Mucosa of descending colon (tissue), 3 donors: ENCODE measurements at regions not wholly inside any gene's neighbourhood (a gene's known extent, or its start where the extent isn't known, plus 50 kb on each side); places are given as distances from the start of the nearest gene placed in this dataset.

Source experiments
- ATAC-seq: fragments of 200-7000 bp; cut with Tn5 transposase; one replicate; pipeline ENCODE4 v1.9.1; 2020; ENCODE audit warnings: mild to moderate bottlenecking, moderate library complexity
- DNase-seq, 3 donors: peaks; one replicate each; pipeline ENCODE4 v3.0.0-alpha.2; 2020
- H3K36me3 ChIP-seq: fragments of 200-600 bp; one replicate; pipeline ENCODE4 v1.8.0; 2021; ENCODE audit warnings: low read depth, mild to moderate bottlenecking
- H3K4me1 ChIP-seq: fragments of 200-600 bp; one replicate; pipeline ENCODE4 v1.8.0; 2021; ENCODE audit warnings: low read depth, mild to moderate bottlenecking
- H3K4me3 ChIP-seq: fragments of 200-600 bp; one replicate; pipeline ENCODE4 v1.8.0; 2021; ENCODE audit warnings: mild to moderate bottlenecking
- H3K9me3 ChIP-seq: fragments of 200-600 bp; one replicate; pipeline ENCODE4 v1.8.0; 2021; ENCODE audit warnings: mild to moderate bottlenecking
- CTCF ChIP-seq: fragments of 200-600 bp; IDR thresholded peaks from one replicate; pipeline ENCODE4 v1.8.0; 2022; ENCODE audit warnings: antibody characterized with exemption, mild to moderate bottlenecking
- intact Hi-C, 2 donors: fragments of 100-400 bp; cut with DNase I in 1 of 2; cut with micrococcal nuclease in 1 of 2; formaldehyde crosslinking; loops; one replicate each; pipeline versions ENCODE4 v1.11.0 to v1.11.1; 2022; cut with DNase I, micrococcal nuclease
- donor health status: DM: no; HTN: no; CAD: no; lungs with moderate emphysema.
- donor health status: DM: no; HTN: no; CAD: no.
- donor health status: DM: no; HTN: yes; CAD: no.

GRCh38 chr12:130084359-130084758 lies 77.9 kb upstream of the FZD10 start:
- H3K9me3 ChIP-seq: no peaks in the 10 kb centered on the region
- intact Hi-C loops: no loop called here
- H3K36me3 ChIP-seq: no peaks in the 10 kb centered on the region
- H3K4me3 ChIP-seq: no peak overlapping the region
- ATAC-seq: no peak
- no peaks in the 10 kb centered on the region for H3K4me1 ChIP-seq
- TF ChIP-seq CTCF: no peak
- no peak for DNase-seq

- no peak for ATAC-seq
- no peak for TF ChIP-seq CTCF
- no peak overlapping the region for H3K4me3 ChIP-seq
- H3K9me3 ChIP-seq: peaks cover 6% of the 10 kb centered on the region
- no peaks in the 10 kb centered on the region for H3K36me3 ChIP-seq
- no peaks in the 10 kb centered on the region for H3K4me1 ChIP-seq
- intact Hi-C loops: no loop called here
- no peak for DNase-seq
Measured at GRCh38 chr12:130086248-130086647, 76.0 kb upstream of the FZD10 start.

DNA sequence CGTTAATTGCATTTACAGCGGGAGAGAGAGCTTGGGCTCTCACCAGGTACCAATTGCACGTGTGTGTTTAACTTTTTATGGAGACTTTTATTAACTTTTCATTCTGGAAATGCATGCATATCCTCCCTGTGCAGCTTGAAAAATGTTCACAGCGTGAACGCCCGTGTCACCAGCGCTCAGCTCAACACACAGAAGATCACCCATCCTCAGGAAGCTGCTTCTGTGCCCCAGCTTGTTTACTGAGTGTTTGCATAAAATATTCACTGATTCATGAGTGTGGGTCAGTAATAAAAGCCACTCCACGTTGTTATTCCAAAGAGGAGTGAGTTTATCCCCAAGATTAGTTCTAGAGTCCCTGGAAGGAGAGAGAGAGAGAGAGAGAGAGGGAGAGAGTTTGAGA lies 75.5 kb upstream of the FZD10 start:
- TF ChIP-seq CTCF: no peak
- Histone ChIP-seq H3K36me3 (no peaks in the 10 kb centered on the region), H3K4me3 (no peak overlapping the region), H3K9me3 (peaks cover 6% of the 10 kb centered on the region), H3K4me1 (no peaks in the 10 kb centered on the region)
- ATAC-seq (no peak), DNase-seq (no peak)
- intact Hi-C loops: no loop called here

DNA sequence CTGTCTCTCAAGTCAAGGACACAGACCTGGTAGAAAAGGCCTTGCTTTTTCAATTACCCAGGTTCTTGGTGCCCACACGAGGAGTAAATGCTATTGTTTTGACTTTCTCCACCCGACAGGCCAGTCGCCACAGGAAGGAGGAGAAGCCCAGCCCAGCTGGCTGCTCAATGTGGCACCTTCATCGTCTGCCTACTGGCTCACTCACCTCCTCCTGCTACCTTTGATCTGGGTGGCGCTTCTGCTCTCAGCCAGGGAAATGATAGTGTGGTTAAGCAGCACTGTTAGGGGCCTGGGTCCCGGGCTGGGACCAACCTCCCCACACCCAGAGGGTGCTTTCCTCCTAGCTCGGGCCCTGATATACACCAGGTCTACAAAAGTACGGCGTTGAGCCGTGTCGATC lies 75.0 kb upstream of the FZD10 start:
- no peak for TF ChIP-seq CTCF
- Histone ChIP-seq H3K9me3 (peaks cover 6% of the 10 kb centered on the region), H3K36me3 (no peaks in the 10 kb centered on the region), H3K4me3 (no peak overlapping the region), H3K4me1 (no peaks in the 10 kb centered on the region)
- ATAC-seq: no peak
- DNase-seq: no peak
- intact Hi-C loops: no loop called here

GRCh38 chr12:130088504-130088903 lies 73.8 kb upstream of the FZD10 start:
- intact Hi-C loops: no loop called here
- Histone ChIP-seq H3K4me1 (no peaks in the 10 kb centered on the region), H3K36me3 (no peaks in the 10 kb centered on the region), H3K9me3 (peaks cover 6% of the 10 kb centered on the region), H3K4me3 (no peak overlapping the region)
- no peak for TF ChIP-seq CTCF
- ATAC-seq: no peak
- no peak for DNase-seq

DNA sequence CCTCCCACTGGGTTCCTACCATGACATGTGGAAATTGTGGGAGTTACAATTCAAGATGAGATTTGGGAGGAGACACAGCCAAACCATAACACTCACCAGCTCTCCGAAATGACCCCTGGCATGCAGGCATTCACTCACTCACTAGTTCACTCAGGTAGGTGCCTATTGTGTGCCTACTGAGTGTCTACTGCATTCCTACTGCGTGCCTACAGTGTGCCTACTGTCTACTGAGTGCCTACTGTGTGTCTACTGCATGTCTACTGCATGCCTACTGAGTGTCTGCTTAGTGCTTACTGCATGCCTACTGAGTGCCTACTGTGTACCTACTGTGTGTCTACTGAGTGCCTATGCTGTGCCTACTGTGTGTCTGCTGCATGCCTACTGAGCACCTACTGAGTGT lies 71.7 kb upstream of the FZD10 start:
- intact Hi-C loops: no loop called here
- ATAC-seq (no peak), DNase-seq (no peak)
- no peaks in the 10 kb centered on the region for H3K4me1 ChIP-seq
- no peaks in the 10 kb centered on the region for H3K36me3 ChIP-seq
- H3K4me3 ChIP-seq: no peak overlapping the region
- H3K9me3 ChIP-seq: peaks cover 6% of the 10 kb centered on the region
- no peak for TF ChIP-seq CTCF
